Gastroesophageal sphincter (tissue), 4 donors: ENCODE measurements at regions not wholly inside any gene's neighbourhood (a gene's known extent, or its start where the extent isn't known, plus 50 kb on each side); places are given as distances from the start of the nearest gene placed in this dataset.

Experiments used
- ATAC-seq: fragments of 150-250 bp; one replicate; pipeline ENCODE4 v1.9.1; 2016; ENCODE audit warnings: mild to moderate bottlenecking, moderate library complexity
- H3K27ac ChIP-seq, 4 donors: fragments of 200-600 bp; sonication (generic) in 3 of 4; 1 replicate in 3 of 4; 2 replicates in 1 of 4; pipeline ENCODE4 v1.5.1; 2016 to 2019
- H3K27me3 ChIP-seq: fragments of 200-600 bp; sonication (generic); one replicate; pipeline ENCODE4 v1.5.1; 2019
- H3K36me3 ChIP-seq, 2 donors: fragments of 200-600 bp; sonication (generic); one replicate each; pipeline ENCODE4 v1.5.1; 2019; ENCODE audit warnings: control low read depth in 1 of 2
- H3K4me1 ChIP-seq, 3 donors: fragments of 200-600 bp; sonication (generic); 1 replicate in 2 of 3; 2 replicates in 1 of 3; pipeline ENCODE4 v1.5.1; 2016 to 2019; ENCODE audit warnings: control low read depth in 2 of 3
- H3K4me3 ChIP-seq, 2 donors: fragments of 200-600 bp; sonication (generic); one replicate each; pipeline ENCODE4 v1.5.1; 2019; ENCODE audit warnings: mild to moderate bottlenecking in 1 of 2, moderate library complexity in 1 of 2
- H3K9me3 ChIP-seq, 3 donors: fragments of 200-600 bp; sonication (generic); one replicate each; pipeline ENCODE4 v1.5.1; 2017 to 2019; ENCODE audit warnings: control low read depth in 2 of 3
- EP300 ChIP-seq: sonication (generic); formaldehyde crosslinking; IDR thresholded peaks from one replicate; pipeline ENCODE4 v1.6.1; 2017; ENCODE audit warnings: antibody characterized with exemption, mild to moderate bottlenecking
- POLR2A ChIP-seq, 2 donors: fragments of 450-650 bp; IDR thresholded peaks; one replicate each; pipeline ENCODE4 v1.6.1; 2017; ENCODE audit warnings: antibody characterized with exemption in 2 of 2, mild to moderate bottlenecking in 2 of 2, moderate library complexity in 1 of 2
- POLR2AphosphoS5 ChIP-seq: sonication (generic); formaldehyde crosslinking; IDR thresholded peaks from one replicate; pipeline ENCODE4 v1.6.1; 2017; ENCODE audit warnings: antibody characterized with exemption
- WGBS, 2 donors: methylation state at CpG; one replicate each; pipeline ENCODE4 v1.1.5; 2018; ENCODE audit warnings: low coverage in 1 of 2; 5-methylcytosine and 5-hydroxymethylcytosine counted together
- TF ChIP-seq, protein P1 (sequence below), 4 experiments: fragments of 200-600 bp in 2 of 4; fragments of 450-650 bp in 2 of 4; sonication (generic) in 1 of 4; IDR thresholded peaks; one replicate each; pipeline ENCODE4 v1.5.1; 2017 to 2019; ENCODE audit warnings: antibody characterized with exemption in 4 of 4, mild to moderate bottlenecking in 2 of 4, moderate library complexity in 2 of 4

DNA sequence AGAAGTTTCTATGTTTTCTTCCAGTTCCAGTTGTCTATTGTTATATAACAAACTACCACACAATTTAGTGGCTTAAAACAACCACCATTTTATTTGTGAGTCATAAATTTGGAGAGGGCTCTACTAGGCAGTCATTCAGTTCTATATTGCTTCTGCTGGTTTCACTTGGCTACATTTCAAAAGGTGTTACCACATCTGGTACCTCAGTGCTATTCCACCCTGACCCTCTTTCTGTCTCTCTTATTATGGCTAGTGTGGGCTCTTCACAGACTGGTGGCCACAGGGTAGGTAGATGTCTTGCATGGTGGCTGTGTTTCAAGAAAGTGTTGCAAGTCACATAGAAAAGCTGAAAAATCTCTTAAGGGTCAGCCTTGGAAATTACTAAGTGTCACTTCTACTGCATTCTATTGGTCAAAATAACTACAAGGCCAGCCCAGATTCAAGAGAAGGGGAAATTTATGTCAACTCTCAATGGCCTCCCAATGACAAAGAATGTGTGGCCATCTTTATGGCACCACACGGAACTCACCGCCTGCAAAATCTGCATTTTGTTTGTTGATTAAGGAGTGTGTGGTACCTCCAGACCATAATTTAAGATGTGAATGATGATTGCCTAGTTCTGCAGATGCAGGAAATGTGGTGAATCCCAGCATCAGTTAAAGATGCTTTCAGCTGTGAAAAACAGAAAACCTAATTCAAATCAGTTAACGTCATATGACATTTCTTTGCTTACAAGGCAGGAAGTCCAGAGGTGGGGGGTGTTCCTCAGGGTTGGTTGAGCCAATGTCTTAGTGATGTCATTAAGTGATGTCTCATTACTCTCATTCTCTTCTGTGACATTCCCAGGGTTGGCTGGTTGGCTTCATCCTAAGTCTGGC is 105.8 kb upstream of the RASGRP1 start:
- no peaks in the 10 kb centered on the region for H3K9me3 ChIP-seq
- no peaks in the 10 kb centered on the region for H3K4me1 ChIP-seq
- WGBS, 2 donors = 79 to 85% methylated on average over 3 of the region's 3 CpGs
- no peak overlapping the region for H3K27ac ChIP-seq
- ATAC-seq = no peak
- H3K4me3 ChIP-seq = no peak overlapping the region
- TF ChIP-seq EP300 = no peak
- TF ChIP-seq POLR2AphosphoS5 = no peak
- TF ChIP-seq POLR2A (IDR thresholded peaks at IDR 0.05) = no peak
- TF ChIP-seq, protein P1, sequence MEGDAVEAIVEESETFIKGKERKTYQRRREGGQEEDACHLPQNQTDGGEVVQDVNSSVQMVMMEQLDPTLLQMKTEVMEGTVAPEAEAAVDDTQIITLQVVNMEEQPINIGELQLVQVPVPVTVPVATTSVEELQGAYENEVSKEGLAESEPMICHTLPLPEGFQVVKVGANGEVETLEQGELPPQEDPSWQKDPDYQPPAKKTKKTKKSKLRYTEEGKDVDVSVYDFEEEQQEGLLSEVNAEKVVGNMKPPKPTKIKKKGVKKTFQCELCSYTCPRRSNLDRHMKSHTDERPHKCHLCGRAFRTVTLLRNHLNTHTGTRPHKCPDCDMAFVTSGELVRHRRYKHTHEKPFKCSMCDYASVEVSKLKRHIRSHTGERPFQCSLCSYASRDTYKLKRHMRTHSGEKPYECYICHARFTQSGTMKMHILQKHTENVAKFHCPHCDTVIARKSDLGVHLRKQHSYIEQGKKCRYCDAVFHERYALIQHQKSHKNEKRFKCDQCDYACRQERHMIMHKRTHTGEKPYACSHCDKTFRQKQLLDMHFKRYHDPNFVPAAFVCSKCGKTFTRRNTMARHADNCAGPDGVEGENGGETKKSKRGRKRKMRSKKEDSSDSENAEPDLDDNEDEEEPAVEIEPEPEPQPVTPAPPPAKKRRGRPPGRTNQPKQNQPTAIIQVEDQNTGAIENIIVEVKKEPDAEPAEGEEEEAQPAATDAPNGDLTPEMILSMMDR (IDR thresholded peaks at IDR 0.05) = no peak
- H3K27me3 ChIP-seq = peaks cover 41% of the 10 kb centered on the region
- no peaks in the 10 kb centered on the region for H3K36me3 ChIP-seq

DNA sequence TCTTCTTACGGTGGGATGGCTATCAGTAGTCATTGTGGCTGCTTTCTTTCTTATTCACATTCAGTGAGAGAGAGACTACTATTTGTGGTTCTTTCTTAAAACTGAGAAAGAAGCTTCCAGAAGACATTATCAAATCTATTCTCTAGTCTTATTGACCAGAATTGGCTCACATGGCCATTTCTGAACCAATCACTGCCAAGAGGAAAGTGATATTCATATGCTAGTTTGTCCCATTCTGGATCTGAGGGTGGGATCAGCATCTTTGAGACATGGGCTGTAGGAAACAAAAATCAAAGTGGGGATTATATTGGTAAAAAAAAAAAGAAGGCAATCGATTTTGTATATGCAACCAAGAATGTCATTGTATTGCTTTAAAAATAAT is 106.4 kb upstream of the RASGRP1 start:
- TF ChIP-seq, protein P1 (IDR thresholded peaks at IDR 0.05) = no peak
- no peak for TF ChIP-seq EP300
- TF ChIP-seq POLR2A (IDR thresholded peaks at IDR 0.05) = no peak
- TF ChIP-seq POLR2AphosphoS5 = no peak

DNA sequence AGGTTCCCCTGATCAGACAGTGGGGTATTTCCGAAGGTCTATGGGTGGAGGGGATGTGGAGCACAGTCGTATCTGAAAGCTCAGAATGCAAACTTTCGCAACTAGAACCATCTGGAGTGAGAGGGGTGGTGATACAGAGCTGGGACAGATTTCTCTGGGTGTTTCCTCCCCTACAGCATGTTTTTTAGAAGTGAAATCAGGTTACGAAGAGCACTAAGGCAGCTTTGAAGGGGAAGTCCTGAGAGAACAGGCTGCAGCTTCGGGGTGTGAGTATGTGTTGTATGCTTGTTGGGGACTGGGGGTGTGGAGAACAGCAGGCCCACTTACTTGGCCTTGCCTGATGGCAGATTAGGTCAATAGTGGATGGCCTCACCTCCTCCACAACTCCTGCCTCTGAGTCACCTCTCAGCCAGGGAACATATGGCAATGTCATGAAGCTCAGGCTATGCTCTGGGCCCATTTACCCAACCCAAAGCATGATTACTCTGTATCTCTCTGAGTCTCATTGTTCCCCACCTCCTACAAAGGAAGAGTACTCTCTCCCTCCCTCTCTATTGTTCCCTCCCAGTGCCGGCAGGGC is 107.2 kb upstream of the RASGRP1 start:
- 81 to 86% methylated on average over 5 to 6 of the region's 6 CpGs for WGBS, 2 donors
- TF ChIP-seq EP300 (no peak), POLR2A (IDR thresholded peaks at IDR 0.05) (no peak), POLR2AphosphoS5 (no peak)
- TF ChIP-seq, protein P1 (IDR thresholded peaks at IDR 0.05) = no peak
- Histone ChIP-seq H3K4me1 (no peaks in the 10 kb centered on the region), H3K9me3 (no peaks in the 10 kb centered on the region), H3K4me3 (no peak overlapping the region), H3K36me3 (no peaks in the 10 kb centered on the region), H3K27me3 (peaks cover 41% of the 10 kb centered on the region), H3K27ac (no peak overlapping the region)
- no peak for ATAC-seq

More for the DNA sequence above, 106.4 kb upstream of the RASGRP1 start:
- H3K27me3 ChIP-seq = peaks cover 41% of the 10 kb centered on the region
- no peak overlapping the region for H3K4me3 ChIP-seq
- no peak overlapping the region for H3K27ac ChIP-seq
- no peaks in the 10 kb centered on the region for H3K36me3 ChIP-seq
- no peaks in the 10 kb centered on the region for H3K4me1 ChIP-seq
- ATAC-seq = no peak
- H3K9me3 ChIP-seq = no peaks in the 10 kb centered on the region
- WGBS, 2 donors = 93 to 100% methylated on average over 1 to 2 of the region's 2 CpGs

DNA sequence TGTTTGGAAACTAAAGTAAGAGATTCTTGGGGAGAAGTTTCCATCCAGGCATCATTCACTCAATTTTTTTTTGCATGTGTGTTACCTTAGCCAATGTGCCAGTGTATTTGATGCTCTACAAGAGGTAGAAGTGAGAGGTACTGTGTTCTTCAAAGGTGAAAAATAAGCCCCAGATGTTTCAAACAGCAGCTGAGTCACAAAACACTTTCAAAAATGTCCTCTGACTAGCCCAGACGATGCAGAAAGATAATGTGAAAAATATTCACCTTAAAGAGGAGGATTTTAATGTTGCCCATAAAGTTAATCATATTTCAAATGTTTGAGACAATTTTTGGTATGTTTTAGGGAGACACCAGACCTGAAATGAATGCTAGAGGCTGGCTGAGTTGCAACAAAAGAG is 107.7 kb upstream of the RASGRP1 start:
- Histone ChIP-seq H3K27ac (no peak overlapping the region), H3K27me3 (peaks cover 41% of the 10 kb centered on the region), H3K4me3 (no peak overlapping the region), H3K4me1 (no peaks in the 10 kb centered on the region), H3K9me3 (no peaks in the 10 kb centered on the region), H3K36me3 (no peaks in the 10 kb centered on the region)
- TF ChIP-seq POLR2AphosphoS5 (no peak), EP300 (no peak)
- TF ChIP-seq, protein P1 (IDR thresholded peaks at IDR 0.05) = no peak
- no peak for ATAC-seq
- 74 to 82% methylated on average over 1 of the region's 1 CpG for WGBS, 2 donors
